DND-41 (cell line): ENCODE measurements at regions not wholly inside any gene's neighbourhood (a gene's known extent, or its start where the extent isn't known, plus 50 kb on each side); places are given as distances from the start of the nearest gene placed in this dataset.

Source experiments
- CTCF ChIP-seq: IDR thresholded peaks from 2 replicates; pipeline ENCODE4 v1.5.1; 2012; ENCODE audit warnings: borderline replicate concordance, low read length, moderate library complexity, mild to moderate bottlenecking; ENCODE audit not compliant: poor library complexity, severe bottlenecking; ENCODE audit errors: extremely low read depth
- EZH2 ChIP-seq: IDR thresholded peaks from 3 replicates; pipeline ENCODE4 v1.6.1; 2012; ENCODE audit warnings: borderline replicate concordance, low read depth, mild to moderate bottlenecking, moderate library complexity, low read length, inconsistent platforms; ENCODE audit not compliant: severe bottlenecking

- TF ChIP-seq CTCF: no peak
- TF ChIP-seq EZH2: no peak
These were observed 762.8 kb upstream of the WWC1 start for GRCh38 chr5:167528651-167529050.
